Loucy (cell line): ENCODE measurements at regions not wholly inside any gene's neighbourhood (a gene's known extent, or its start where the extent isn't known, plus 50 kb on each side); places are given as distances from the start of the nearest gene placed in this dataset.
"Not testable (repeated sequence)": the region's sequence is repeated elsewhere in the genome, so short reads cannot be mapped to it uniquely, and the experiment has no call there.

Source experiments
- H2AFZ ChIP-seq: fragments of 200-600 bp; sonication (generic); 2 replicates; pipeline ENCODE4 v1.6.0; 2016; ENCODE audit warnings: antibody characterized with exemption, mild to moderate bottlenecking, low read length, moderate library complexity
- H3F3A ChIP-seq: fragments of 200-600 bp; 2 replicates; pipeline ENCODE4 v1.6.0; 2016; ENCODE audit warnings: antibody characterized with exemption, low read depth, mild to moderate bottlenecking
- H3K27me3 ChIP-seq: fragments of 200-600 bp; sonication (generic); 2 replicates; pipeline ENCODE4 v1.6.1; 2014; ENCODE audit warnings: low read length, mild to moderate bottlenecking; ENCODE audit not compliant: insufficient read depth, poor library complexity, severe bottlenecking
- H3K36me3 ChIP-seq: fragments of 200-600 bp; sonication (generic); 2 replicates; pipeline ENCODE4 v1.6.1; 2016; ENCODE audit warnings: low read length; ENCODE audit not compliant: insufficient read depth
- H3K4me1 ChIP-seq: fragments of 200-600 bp; sonication (generic); 2 replicates; pipeline ENCODE4 v1.5.1; 2014; ENCODE audit warnings: low read length, mild to moderate bottlenecking; ENCODE audit not compliant: insufficient read depth, poor library complexity, severe bottlenecking
- H3K4me2 ChIP-seq: fragments of 200-600 bp; sonication (generic); 2 replicates; pipeline ENCODE4 v1.6.0; 2014; ENCODE audit warnings: antibody characterized with exemption, low read length, low read depth, mild to moderate bottlenecking; ENCODE audit not compliant: poor library complexity, severe bottlenecking
- H3K4me3 ChIP-seq: fragments of 200-600 bp; sonication (generic); 2 replicates; pipeline ENCODE4 v1.5.1; 2014; ENCODE audit warnings: low read length, mild to moderate bottlenecking, mixed read lengths; ENCODE audit not compliant: poor library complexity, severe bottlenecking
- H3K79me2 ChIP-seq: fragments of 200-600 bp; sonication (generic); 2 replicates; pipeline ENCODE4 v1.6.1; 2014; ENCODE audit warnings: low read length; ENCODE audit not compliant: insufficient read depth
- H3K9ac ChIP-seq: fragments of 200-600 bp; sonication (generic); 2 replicates; pipeline ENCODE4 v1.6.0; 2014; ENCODE audit warnings: mild to moderate bottlenecking, low read depth, low read length, moderate library complexity; ENCODE audit not compliant: poor library complexity, severe bottlenecking
- H3K9me2 ChIP-seq: fragments of 200-600 bp; sonication (generic); replicated peaks from 2 replicates; pipeline ENCODE4 v1.6.1; 2016; ENCODE audit warnings: low read depth, low read length, mixed read lengths
- H3K9me3 ChIP-seq: fragments of 200-600 bp; sonication (generic); 2 replicates; pipeline ENCODE4 v1.6.1; 2014; ENCODE audit warnings: mild to moderate bottlenecking, antibody characterized with exemption, low read length, low read depth; ENCODE audit not compliant: insufficient read depth
- H4K20me1 ChIP-seq: fragments of 200-600 bp; sonication (generic); 2 replicates; pipeline ENCODE4 v1.6.0; 2014; ENCODE audit warnings: antibody characterized with exemption, low read length, mild to moderate bottlenecking; ENCODE audit not compliant: insufficient read depth, poor library complexity, severe bottlenecking
- EZH2phosphoT487 ChIP-seq: fragments of 200-600 bp; IDR thresholded peaks from 2 replicates; pipeline ENCODE4 v1.6.1; 2018; ENCODE audit warnings: antibody characterized with exemption, mild to moderate bottlenecking, moderate library complexity, borderline replicate concordance
- TF ChIP-seq, protein P1 (sequence below): fragments of 200-600 bp; sonication (generic); conservative IDR thresholded peaks from 2 replicates; pipeline ENCODE4 v1.5.1; 2014; ENCODE audit warnings: mild to moderate bottlenecking, antibody characterized with exemption, low read length

DNA sequence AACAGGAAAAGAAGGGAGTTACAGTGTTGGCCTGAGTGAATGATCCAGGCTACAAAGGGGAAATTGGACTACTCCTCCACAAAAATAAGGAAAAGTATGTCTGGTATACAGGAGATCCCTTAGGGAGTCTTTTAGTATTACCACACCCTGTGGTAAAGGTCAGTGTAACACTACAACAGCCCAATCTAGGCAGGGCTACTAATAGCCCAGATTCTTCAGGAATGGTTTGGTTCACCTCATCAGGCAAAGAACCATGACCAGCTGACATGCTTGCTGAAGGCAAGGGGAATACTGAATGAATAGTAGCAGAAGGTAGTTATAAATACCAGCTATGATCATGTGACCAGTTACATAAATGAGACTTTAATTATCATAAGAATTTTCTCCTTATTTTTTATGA, 372.6 kb upstream of the ATP11B start:
- no peak for TF ChIP-seq EZH2phosphoT487
- TF ChIP-seq, protein P1, sequence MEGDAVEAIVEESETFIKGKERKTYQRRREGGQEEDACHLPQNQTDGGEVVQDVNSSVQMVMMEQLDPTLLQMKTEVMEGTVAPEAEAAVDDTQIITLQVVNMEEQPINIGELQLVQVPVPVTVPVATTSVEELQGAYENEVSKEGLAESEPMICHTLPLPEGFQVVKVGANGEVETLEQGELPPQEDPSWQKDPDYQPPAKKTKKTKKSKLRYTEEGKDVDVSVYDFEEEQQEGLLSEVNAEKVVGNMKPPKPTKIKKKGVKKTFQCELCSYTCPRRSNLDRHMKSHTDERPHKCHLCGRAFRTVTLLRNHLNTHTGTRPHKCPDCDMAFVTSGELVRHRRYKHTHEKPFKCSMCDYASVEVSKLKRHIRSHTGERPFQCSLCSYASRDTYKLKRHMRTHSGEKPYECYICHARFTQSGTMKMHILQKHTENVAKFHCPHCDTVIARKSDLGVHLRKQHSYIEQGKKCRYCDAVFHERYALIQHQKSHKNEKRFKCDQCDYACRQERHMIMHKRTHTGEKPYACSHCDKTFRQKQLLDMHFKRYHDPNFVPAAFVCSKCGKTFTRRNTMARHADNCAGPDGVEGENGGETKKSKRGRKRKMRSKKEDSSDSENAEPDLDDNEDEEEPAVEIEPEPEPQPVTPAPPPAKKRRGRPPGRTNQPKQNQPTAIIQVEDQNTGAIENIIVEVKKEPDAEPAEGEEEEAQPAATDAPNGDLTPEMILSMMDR, result no peak
- no peaks in the 10 kb centered on the region for H3K27me3 ChIP-seq
- H3K4me1 ChIP-seq, result no peaks in the 10 kb centered on the region
- no peaks in the 10 kb centered on the region for H3K36me3 ChIP-seq
- no peak overlapping the region for H3K4me3 ChIP-seq
- H3K4me2 ChIP-seq, result no peak overlapping the region
- H3K9me2 ChIP-seq, result no peaks in the 10 kb centered on the region
- no peaks in the 10 kb centered on the region for H3K9me3 ChIP-seq
- no peaks in the 10 kb centered on the region for H3F3A ChIP-seq
- no peak overlapping the region for H2AFZ ChIP-seq
- no peak overlapping the region for H3K9ac ChIP-seq
- no peaks in the 10 kb centered on the region for H3K79me2 ChIP-seq
- H4K20me1 ChIP-seq, result no peaks in the 10 kb centered on the region

DNA sequence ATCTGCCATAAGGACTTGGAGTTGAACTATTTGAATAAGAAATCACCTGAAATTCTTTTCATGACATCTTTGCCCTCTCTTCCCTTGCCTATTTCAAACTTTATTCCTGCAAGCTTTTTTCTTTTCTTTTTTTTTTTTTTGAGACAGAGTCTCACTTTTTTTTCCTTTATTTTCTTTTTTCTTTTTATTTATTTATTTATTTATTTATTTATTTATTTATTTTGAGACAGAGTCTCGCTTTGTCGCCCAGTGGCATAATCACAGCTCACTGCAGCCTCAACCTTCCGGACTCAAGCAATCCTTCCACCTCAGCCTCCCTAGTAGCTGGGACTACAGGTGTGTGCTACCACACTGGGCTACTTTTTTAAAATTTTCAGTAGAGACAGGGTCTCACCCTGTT, 369.3 kb upstream of the ATP11B start:
- Histone ChIP-seq H3K36me3 (no peaks in the 10 kb centered on the region), H3K9ac (no peak overlapping the region), H3K4me1 (no peaks in the 10 kb centered on the region), H3K27me3 (no peaks in the 10 kb centered on the region), H4K20me1 (no peaks in the 10 kb centered on the region), H3K9me2 (no peaks in the 10 kb centered on the region), H3K4me3 (no peak overlapping the region), H3K4me2 (no peak overlapping the region), H3K9me3 (no peaks in the 10 kb centered on the region), H3K79me2 (no peaks in the 10 kb centered on the region), H3F3A (no peaks in the 10 kb centered on the region), H2AFZ (no peak overlapping the region)
- TF ChIP-seq, protein P1, result no peak
- no peak for TF ChIP-seq EZH2phosphoT487

DNA sequence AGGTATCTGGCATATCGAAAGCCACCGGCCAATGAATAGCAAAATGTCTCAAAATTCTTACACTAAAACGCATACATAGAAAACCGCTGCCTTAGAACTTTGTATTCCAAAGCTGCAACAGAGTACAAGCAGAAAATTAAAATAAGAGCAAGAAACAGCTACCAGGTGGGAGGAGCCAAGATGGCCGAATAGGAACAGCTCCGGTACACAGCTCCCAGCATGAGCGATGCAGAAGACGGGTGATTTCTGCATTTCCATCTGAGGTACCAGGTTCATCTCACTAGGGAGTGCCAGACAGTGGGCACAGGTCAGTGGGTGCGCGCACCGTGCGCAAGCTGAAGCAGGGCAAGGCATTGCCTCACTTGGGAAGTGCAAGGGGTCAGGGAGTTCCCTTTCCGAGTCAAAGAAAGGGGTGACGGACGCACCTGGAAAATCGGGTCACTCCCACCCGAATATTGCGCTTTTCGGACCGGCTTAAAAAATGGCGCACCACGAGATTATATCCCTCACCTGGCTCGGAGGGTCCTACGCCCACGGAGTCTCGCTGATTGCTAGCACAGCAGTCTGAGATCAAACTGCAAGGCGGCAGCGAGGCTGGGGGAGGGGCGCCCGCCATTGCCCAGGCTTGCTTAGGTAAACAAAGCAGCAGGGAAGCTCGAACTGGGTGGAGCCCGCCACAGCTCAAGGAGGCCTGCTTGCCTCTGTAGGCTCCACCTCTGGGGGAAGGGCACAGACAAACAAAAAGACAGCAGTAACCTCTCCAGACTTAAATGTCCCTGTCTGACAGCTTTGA, 367.2 kb upstream of the ATP11B start:
- H3K9ac ChIP-seq, H4K20me1 ChIP-seq, H3K9me2 ChIP-seq, H3F3A ChIP-seq, H3K4me3 ChIP-seq, H3K27me3 ChIP-seq, H3K9me3 ChIP-seq, H3K36me3 ChIP-seq, H2AFZ ChIP-seq, H3K4me1 ChIP-seq, H3K4me2 ChIP-seq, H3K79me2 ChIP-seq: not testable (repeated sequence)

DNA sequence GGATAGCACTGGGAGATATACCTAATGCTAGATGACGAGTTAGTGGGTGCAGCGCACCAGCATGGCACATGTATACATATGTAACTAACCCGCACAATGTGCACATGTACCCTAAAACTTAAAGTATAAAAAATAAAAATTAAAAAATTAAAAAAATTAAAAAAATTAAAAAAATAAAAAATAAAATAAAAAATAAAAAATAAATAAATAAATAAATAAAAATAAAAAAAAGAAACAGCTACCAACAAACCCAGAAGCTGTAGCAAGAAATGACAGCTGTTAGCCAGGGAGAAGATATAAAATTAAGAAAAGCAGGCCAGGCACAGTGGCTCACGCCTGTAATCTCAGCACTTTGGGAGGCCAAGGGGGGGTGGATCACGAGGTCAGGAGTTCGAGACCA, 361.3 kb upstream of the ATP11B start:
- H3K9ac ChIP-seq, H3K4me1 ChIP-seq, H3K79me2 ChIP-seq, H3K36me3 ChIP-seq, H3K27me3 ChIP-seq, H3K9me3 ChIP-seq, H3K4me3 ChIP-seq, H2AFZ ChIP-seq, H3F3A ChIP-seq, H3K9me2 ChIP-seq, H4K20me1 ChIP-seq, H3K4me2 ChIP-seq: not testable (repeated sequence)
